HEK293 (cell line): ENCODE measurements at regions not wholly inside any gene's neighbourhood (a gene's known extent, or its start where the extent isn't known, plus 50 kb on each side); places are given as distances from the start of the nearest gene placed in this dataset.

Experiments used
- CTCF ChIA-PET: fragments of 350-600 bp; formaldehyde crosslinking; extraction: SDS; loops from one replicate; lab custom pipeline; 2021; ENCODE audit warnings: antibody characterized with exemption; lab: Yijun Ruan, JAX
- POLR2A ChIA-PET: fragments of 300-600 bp; formaldehyde crosslinking; extraction: SDS; loops from one replicate; lab custom pipeline; 2020; ENCODE audit warnings: antibody characterized with exemption, inconsistent platforms; lab: Yijun Ruan, JAX
- H3K27ac ChIP-seq: fragments of 200-500 bp; sonication (Bioruptor generic); 2 replicates; pipeline ENCODE4 v1.5.1; 2014; ENCODE audit warnings: low read depth, low read length, control low read depth, inconsistent platforms; ENCODE audit errors: extremely low read depth
- H3K36me3 ChIP-seq, 2 experiments: fragments of 200-500 bp in 1 of 2; sonication (Bioruptor generic) in 1 of 2; 1 replicate in 1 of 2; 2 replicates in 1 of 2; pipeline ENCODE4 v1.5.1; 2014 to 2017; ENCODE audit warnings: inconsistent platforms in 2 of 2, low read length in 2 of 2; ENCODE audit not compliant: control insufficient read depth in 2 of 2, insufficient read depth in 1 of 2
- H3K4me1 ChIP-seq: fragments of 200-500 bp; sonication (Bioruptor generic); 2 replicates; pipeline ENCODE4 v1.5.1; 2014; ENCODE audit warnings: mild to moderate bottlenecking, low read length, inconsistent platforms; ENCODE audit not compliant: control insufficient read depth, insufficient read depth
- H3K4me3 ChIP-seq: 2 replicates; pipeline ENCODE4 v1.5.1; 2011; ENCODE audit warnings: low read depth, mild to moderate bottlenecking, control low read depth, low read length, moderate library complexity
- H3K9me3 ChIP-seq: fragments of 200-500 bp; sonication (Bioruptor generic); 2 replicates; pipeline ENCODE4 v1.5.1; 2014; ENCODE audit warnings: low read depth, low read length, inconsistent platforms; ENCODE audit not compliant: control insufficient read depth, insufficient read depth
- EGR2 ChIP-seq: fragments of 450-650 bp; formaldehyde crosslinking; IDR thresholded peaks from 2 replicates; pipeline ENCODE4 v1.5.1; 2016; ENCODE audit warnings: low read depth, missing biosample characterization, missing genetic modification characterization
- GLIS1 ChIP-seq: fragments of 450-650 bp; formaldehyde crosslinking; IDR thresholded peaks from 2 replicates; pipeline ENCODE4 v1.5.1; 2016; ENCODE audit warnings: missing biosample characterization, missing genetic modification characterization
- HOXA7 ChIP-seq: sonication (generic); formaldehyde crosslinking; IDR thresholded peaks from 2 replicates; pipeline ENCODE4 v1.8.1; 2022; ENCODE audit warnings: missing genetic modification reagents, borderline replicate concordance
- HOXD13 ChIP-seq: sonication (generic); formaldehyde crosslinking; IDR thresholded peaks from 2 replicates; pipeline ENCODE4 v1.8.0; 2022; ENCODE audit warnings: missing genetic modification reagents, borderline replicate concordance
- PRDM6 ChIP-seq: fragments of 450-650 bp; formaldehyde crosslinking; IDR thresholded peaks from 2 replicates; pipeline ENCODE4 v1.5.1; 2017; ENCODE audit warnings: missing biosample characterization, missing genetic modification characterization
- SCRT1 ChIP-seq: fragments of 450-650 bp; formaldehyde crosslinking; IDR thresholded peaks from 2 replicates; pipeline ENCODE4 v1.5.1; 2016; ENCODE audit warnings: missing biosample characterization, missing genetic modification characterization, borderline replicate concordance
- TRIM28 ChIP-seq: IDR thresholded peaks from 2 replicates; pipeline ENCODE4 v1.6.1; 2011; ENCODE audit warnings: low read length, control low read depth, borderline replicate concordance
- ZBTB1 ChIP-seq: fragments of 450-650 bp; formaldehyde crosslinking; IDR thresholded peaks from 2 replicates; pipeline ENCODE4 v1.5.1; 2016; ENCODE audit warnings: missing biosample characterization, missing genetic modification characterization
- ZBTB21 ChIP-seq: fragments of 450-650 bp; formaldehyde crosslinking; IDR thresholded peaks from 2 replicates; pipeline ENCODE4 v1.5.1; 2017; ENCODE audit warnings: missing biosample characterization, missing genetic modification characterization
- ZFP41 ChIP-seq: fragments of 450-650 bp; formaldehyde crosslinking; IDR thresholded peaks from 2 replicates; pipeline ENCODE4 v1.5.1; 2016; ENCODE audit warnings: missing biosample characterization, missing genetic modification characterization, borderline replicate concordance
- ZNF148 ChIP-seq: fragments of 450-650 bp; formaldehyde crosslinking; IDR thresholded peaks from 2 replicates; pipeline ENCODE4 v1.5.0; 2017; ENCODE audit warnings: missing biosample characterization, missing genetic modification characterization, borderline replicate concordance
- ZNF274 ChIP-seq, 2 experiments: fragments of 200-500 bp in 1 of 2; fragments of 450-650 bp in 1 of 2; sonication (Bioruptor generic) in 1 of 2; formaldehyde crosslinking in 1 of 2; IDR thresholded peaks; 2 replicates each; pipeline versions ENCODE4 v1.5.1 to v1.6.1; 2014 to 2016; ENCODE audit warnings: borderline replicate concordance in 1 of 2, inconsistent platforms in 1 of 2, low read length in 1 of 2, missing biosample characterization in 1 of 2, missing genetic modification characterization in 1 of 2
- ZNF366 ChIP-seq: fragments of 450-650 bp; formaldehyde crosslinking; conservative IDR thresholded peaks from 2 replicates; pipeline ENCODE4 v1.5.1; 2016; ENCODE audit warnings: missing biosample characterization, missing genetic modification characterization
- ZNF549 ChIP-seq: fragments of 450-650 bp; IDR thresholded peaks from 2 replicates; pipeline ENCODE4 v1.5.1; 2018; ENCODE audit warnings: missing biosample characterization, missing genetic modification characterization, mild to moderate bottlenecking, inconsistent platforms, moderate library complexity
- ZNF623 ChIP-seq: fragments of 450-650 bp; formaldehyde crosslinking; IDR thresholded peaks from 2 replicates; pipeline ENCODE4 v1.5.1; 2016; ENCODE audit warnings: missing biosample characterization, missing genetic modification characterization
- ZNF707 ChIP-seq: fragments of 450-650 bp; formaldehyde crosslinking; IDR thresholded peaks from 2 replicates; pipeline ENCODE4 v1.5.1; 2016; ENCODE audit warnings: missing biosample characterization, missing genetic modification characterization
- ZNF777 ChIP-seq: fragments of 450-650 bp; formaldehyde crosslinking; IDR thresholded peaks from 2 replicates; pipeline ENCODE4 v1.5.1; 2017; ENCODE audit warnings: missing biosample characterization, missing genetic modification characterization, borderline replicate concordance
- ZNF785 ChIP-seq: fragments of 450-650 bp; formaldehyde crosslinking; IDR thresholded peaks from 2 replicates; pipeline ENCODE4 v1.5.1; 2016; ENCODE audit warnings: missing biosample characterization, missing genetic modification characterization
- ZNF837 ChIP-seq: fragments of 450-650 bp; formaldehyde crosslinking; IDR thresholded peaks from 2 replicates; pipeline ENCODE4 v1.5.1; 2016; ENCODE audit warnings: missing biosample characterization, missing genetic modification characterization
- ZSCAN16 ChIP-seq: fragments of 450-650 bp; formaldehyde crosslinking; IDR thresholded peaks from 2 replicates; pipeline ENCODE4 v1.5.1; 2016; ENCODE audit warnings: missing biosample characterization, missing genetic modification characterization

- TF ChIP-seq ZNF148: no peak
Measured at GRCh38 chr4:56118845-56119244, 170.1 kb downstream of the CEP135 start (continued).

GRCh38 chr4:56118055-56118454, 169.3 kb downstream of the CEP135 start:
- CTCF ChIA-PET: interaction anchor here (0.6 kb wide), 1 partner anchor 13 kb away, joined by 4 read pairs; no protein-coding TSS in a partner anchor
- no peak overlapping the region for H3K27ac ChIP-seq
- H3K9me3 ChIP-seq: no peaks in the 10 kb centered on the region
- H3K4me3 ChIP-seq: no peak overlapping the region
- no peaks in the 10 kb centered on the region for H3K36me3 ChIP-seq
- POLR2A ChIA-PET: no interaction called here
- TF ChIP-seq SCRT1 (no peak), ZNF366 (no peak), ZNF623 (tag by site-specific recombination) (no peak), ZNF549 (no peak), PRDM6 (no peak), ZNF777 (no peak), EGR2 (tag by site-specific recombination) (no peak), TRIM28 (no peak), ZSCAN16 (tag by site-specific recombination) (no peak), ZNF707 (tag by site-specific recombination) (no peak)
- H3K4me1 ChIP-seq: no peaks in the 10 kb centered on the region

GRCh38 chr4:56115898-56116297, 167.2 kb downstream of the CEP135 start:
- TF ChIP-seq ZFP41: no peak
- TF ChIP-seq ZNF707 (tag by site-specific recombination): no peak
- no peak for TF ChIP-seq HOXD13
- no peak for TF ChIP-seq ZNF785 (tag by site-specific recombination)
- no peak for TF ChIP-seq ZNF274 (IDR thresholded peaks at IDR 0.05; ENCODE audit: low read length)
- TF ChIP-seq ZNF274 (tag by site-specific recombination; IDR thresholded peaks at IDR 0.05; ENCODE audit: borderline replicate concordance): no peak
- TF ChIP-seq HOXA7 (CRISPR knock-in tag): no peak
- TF ChIP-seq ZNF837 (tag by site-specific recombination): no peak
- Histone ChIP-seq H3K27ac (no peak overlapping the region), H3K9me3 (no peaks in the 10 kb centered on the region), H3K36me3 (no peaks in the 10 kb centered on the region), H3K4me1 (no peaks in the 10 kb centered on the region), H3K4me3 (no peak overlapping the region)
- ChIA-PET POLR2A (no interaction called here), CTCF (interaction anchor here (0.5 kb wide), 1 partner anchor 317 kb away, joined by 4 read pairs; no protein-coding TSS in a partner anchor)

- Histone ChIP-seq H3K4me3 (no peak overlapping the region), H3K36me3 (no peaks in the 10 kb centered on the region)
- CTCF ChIA-PET: interaction anchor here (0.6 to 1.1 kb wide), 3 partner anchors 10 to 179 kb away, joined by 3 to 4 read pairs (median 3); no protein-coding TSS in a partner anchor
- no peak for TF ChIP-seq GLIS1 (tag by site-specific recombination)
- no peak for TF ChIP-seq ZBTB21 (tag by site-specific recombination)
- TF ChIP-seq ZBTB1 (tag by site-specific recombination): no peak
- TF ChIP-seq, all 188 proteins: peak for 0
- POLR2A ChIA-PET: no interaction called here
- Histone ChIP-seq H3K27ac (no peak overlapping the region), H3K9me3 (no peaks in the 10 kb centered on the region), H3K4me1 (no peaks in the 10 kb centered on the region)
Measured at GRCh38 chr4:56112377-56112776, 163.6 kb downstream of the CEP135 start.
